Coronary artery (tissue), 2 donors: ENCODE measurements at regions not wholly inside any gene's neighbourhood (a gene's known extent, or its start where the extent isn't known, plus 50 kb on each side); places are given as distances from the start of the nearest gene placed in this dataset.

Source experiments
- DNase-seq: peaks from one replicate; pipeline ENCODE4 v3.0.0-alpha.2; 2017; ENCODE audit warnings: low spot score
- H3K27ac ChIP-seq, 2 donors: fragments of 200-600 bp; sonication (generic); one replicate each; pipeline ENCODE4 v1.5.1; 2016 to 2019
- H3K4me3 ChIP-seq: fragments of 200-600 bp; sonication (generic); 2 replicates; pipeline ENCODE4 v1.5.1; 2016; ENCODE audit warnings: mild to moderate bottlenecking, moderate library complexity
- CTCF ChIP-seq: fragments of 200-600 bp; sonication (generic); IDR thresholded peaks from one replicate; pipeline ENCODE4 v1.5.1; 2019; ENCODE audit warnings: antibody characterized with exemption

- H3K27ac ChIP-seq, result no peak overlapping the region
- H3K4me3 ChIP-seq, result no peak overlapping the region
- DNase-seq, result no peak
- TF ChIP-seq CTCF, result no peak
Measured at GRCh38 chr15:94722024-94722636, 490.8 kb downstream of the MCTP2 start.

- no peak for DNase-seq
- Histone ChIP-seq H3K27ac (no peak overlapping the region), H3K4me3 (no peak overlapping the region)
- no peak for TF ChIP-seq CTCF
Measured at GRCh38 chr15:94723801-94724200, 492.4 kb downstream of the MCTP2 start.

DNA sequence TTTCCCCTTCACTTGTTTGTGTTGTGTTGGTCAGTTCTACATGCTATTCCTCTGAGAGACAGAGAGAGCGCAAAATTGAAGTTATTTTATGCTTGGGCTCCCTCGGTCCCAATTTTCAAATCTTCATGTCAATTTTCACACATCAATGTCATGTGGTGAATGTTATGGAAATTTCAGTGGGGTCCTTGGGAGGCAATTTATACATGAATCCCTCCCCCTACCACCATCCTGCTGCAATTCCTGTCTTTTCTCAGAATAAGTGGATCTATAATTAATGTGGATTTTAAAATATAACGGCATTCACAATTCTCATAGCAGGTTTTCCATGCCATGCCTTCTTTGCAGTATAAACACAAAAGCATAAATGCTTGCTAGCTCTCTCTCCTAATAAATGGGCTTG lies 499.9 kb downstream of the MCTP2 start:
- Histone ChIP-seq H3K4me3 (no peak overlapping the region), H3K27ac (no peak overlapping the region)
- DNase-seq, result no peak
- no peak for TF ChIP-seq CTCF

DNA sequence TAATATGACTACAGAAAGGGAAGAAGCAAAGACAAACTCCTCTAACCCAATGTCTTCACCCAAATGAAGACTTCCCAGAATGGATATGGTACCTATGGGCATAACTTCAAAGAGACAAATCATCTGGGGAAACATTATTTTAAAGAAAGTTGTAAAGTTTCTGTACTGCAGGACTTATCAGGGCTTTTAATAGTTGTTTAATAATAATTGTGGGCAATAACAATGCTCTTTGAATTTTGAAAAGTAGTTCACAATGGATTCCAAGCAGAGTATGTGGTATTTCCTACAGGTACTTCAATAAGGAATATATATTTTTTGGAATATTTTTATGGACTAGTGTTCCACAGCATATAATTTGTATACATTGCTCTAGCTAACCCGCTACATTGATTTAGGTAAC lies 503.1 kb downstream of the MCTP2 start:
- TF ChIP-seq CTCF, result no peak
- Histone ChIP-seq H3K4me3 (no peak overlapping the region), H3K27ac (no peak overlapping the region)
- no peak for DNase-seq

- DNase-seq, result no peak
- no peak overlapping the region for H3K4me3 ChIP-seq
- TF ChIP-seq CTCF, result no peak
Measured at GRCh38 chr15:94736236-94736635, 504.9 kb downstream of the MCTP2 start.

DNA sequence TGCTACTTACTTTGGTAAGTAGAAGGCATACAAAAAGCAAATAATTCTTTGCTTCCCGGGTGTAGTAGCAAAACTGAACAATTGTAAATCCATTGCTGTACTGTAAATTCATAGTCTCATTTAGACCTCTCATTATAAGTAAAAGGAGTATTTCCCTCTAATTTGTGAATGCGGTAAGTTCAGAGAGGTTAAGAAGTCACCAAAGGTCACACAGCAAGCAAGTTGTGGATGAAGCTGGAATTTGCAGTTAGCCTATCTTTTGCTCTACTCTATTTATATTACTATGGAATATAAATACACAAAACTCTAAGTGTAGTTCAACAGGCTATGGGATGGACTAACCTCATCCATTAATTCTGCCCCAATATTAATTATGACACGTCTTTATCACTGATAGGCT lies 508.3 kb downstream of the MCTP2 start:
- no peak overlapping the region for H3K27ac ChIP-seq
- no peak for TF ChIP-seq CTCF
- no peak for DNase-seq
- no peak overlapping the region for H3K4me3 ChIP-seq

More at GRCh38 chr15:94736236-94736635, 504.9 kb downstream of the MCTP2 start:
- H3K27ac ChIP-seq, result no peak overlapping the region

DNA sequence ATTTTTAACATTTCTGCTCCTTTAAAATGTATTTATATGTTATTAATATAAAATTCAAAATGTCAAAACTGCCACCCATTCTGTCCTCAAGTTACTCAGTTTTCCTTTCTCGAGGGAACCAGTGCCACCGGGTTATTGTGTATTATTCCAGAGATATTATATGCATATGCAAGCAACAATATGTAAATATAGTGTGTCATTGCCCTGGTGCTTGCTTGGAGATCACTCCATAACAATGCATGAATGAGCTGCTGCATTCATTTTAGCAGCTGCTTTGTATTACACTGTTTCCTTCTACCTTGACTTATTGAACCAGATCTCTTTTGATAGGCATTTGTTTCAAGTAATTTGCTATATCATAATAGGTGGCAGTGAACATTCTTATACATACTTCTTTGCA lies 509.1 kb downstream of the MCTP2 start:
- H3K4me3 ChIP-seq, result no peak overlapping the region
- no peak for TF ChIP-seq CTCF
- H3K27ac ChIP-seq, result no peak overlapping the region
- DNase-seq, result no peak
